Breast epithelium (tissue), 3 donors: ENCODE measurements at regions not wholly inside any gene's neighbourhood (a gene's known extent, or its start where the extent isn't known, plus 50 kb on each side); places are given as distances from the start of the nearest gene placed in this dataset.

Experiments used
- CTCF ChIP-seq, 3 donors: fragments of 450-650 bp; IDR thresholded peaks; one replicate each; pipeline ENCODE4 v1.5.1; 2016 to 2017; ENCODE audit warnings: antibody characterized with exemption in 3 of 3, mild to moderate bottlenecking in 3 of 3, moderate library complexity in 3 of 3
- POLR2A ChIP-seq: fragments of 450-650 bp; IDR thresholded peaks from one replicate; pipeline ENCODE4 v1.6.1; 2016; ENCODE audit warnings: antibody characterized with exemption, mild to moderate bottlenecking, moderate library complexity

- TF ChIP-seq CTCF (IDR thresholded peaks at IDR 0.05) (no peak), POLR2A (no peak)
Observed at GRCh38 chr5:20348321-20348720, 360.3 kb upstream of the CDH18 start.
